Gastroesophageal sphincter (tissue), 3 donors: ENCODE measurements at regions not wholly inside any gene's neighbourhood (a gene's known extent, or its start where the extent isn't known, plus 50 kb on each side); places are given as distances from the start of the nearest gene placed in this dataset.

Source experiments
- CTCF ChIP-seq, 4 experiments: fragments of 200-600 bp in 2 of 4; fragments of 450-650 bp in 2 of 4; sonication (generic) in 1 of 4; IDR thresholded peaks; one replicate each; pipeline ENCODE4 v1.5.1; 2017 to 2019; ENCODE audit warnings: antibody characterized with exemption in 4 of 4, mild to moderate bottlenecking in 2 of 4, moderate library complexity in 2 of 4
- POLR2A ChIP-seq, 2 donors: fragments of 450-650 bp; IDR thresholded peaks; one replicate each; pipeline ENCODE4 v1.6.1; 2017; ENCODE audit warnings: antibody characterized with exemption in 2 of 2, mild to moderate bottlenecking in 2 of 2, moderate library complexity in 1 of 2
- POLR2AphosphoS5 ChIP-seq: sonication (generic); formaldehyde crosslinking; IDR thresholded peaks from one replicate; pipeline ENCODE4 v1.6.1; 2017; ENCODE audit warnings: antibody characterized with exemption

- TF ChIP-seq CTCF (IDR thresholded peaks at IDR 0.05) (no peak), POLR2AphosphoS5 (no peak), POLR2A (IDR thresholded peaks at IDR 0.05) (no peak)
These were observed 153.4 kb upstream of the KLF14 start for GRCh38 chr7:130887182-130887956.
